ENCODE measurements at regions not wholly inside any gene's neighbourhood (a gene's known extent, or its start where the extent isn't known, plus 50 kb on each side); places are given as distances from the start of the nearest gene placed in this dataset.
A peak's percentile ranks its signal among the peaks of the same experiment; 100 is the strongest.

DNA sequence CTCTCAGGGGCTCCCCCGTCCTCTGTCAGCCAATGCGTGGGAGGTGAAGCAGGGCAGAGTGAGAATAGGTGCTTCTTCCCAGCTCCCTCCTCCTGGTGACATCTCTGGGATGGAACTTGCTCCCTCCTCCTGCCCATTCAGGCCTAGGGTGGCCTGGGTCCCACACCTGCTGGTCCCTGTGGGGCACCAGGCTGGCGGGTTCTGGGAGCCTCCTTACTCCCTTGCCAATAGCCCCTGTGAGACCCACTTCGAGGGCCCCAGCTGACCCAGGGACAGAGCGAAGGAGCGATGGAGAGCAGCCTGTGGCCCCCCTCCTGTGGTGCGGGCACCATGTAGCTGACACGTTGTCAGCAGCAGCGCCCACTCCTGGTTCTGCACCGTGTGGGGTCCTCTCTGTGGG lies 512.6 kb downstream of the GLRX3 start:
- H3K9me3 ChIP-seq = no peaks in the 10 kb centered on the region
- no peaks in the 10 kb centered on the region for H3K27me3 ChIP-seq
- no peaks in the 10 kb centered on the region for H3K36me3 ChIP-seq
- H3K4me1 ChIP-seq = no peaks in the 10 kb centered on the region
- no peak overlapping the region for H3K4me3 ChIP-seq
- H3K27ac ChIP-seq = no peak overlapping the region
- peak; percentile 6 to 11 for ATAC-seq (ENCODE audit: low FRiP score in 2 of 2)
- 83 to 89% methylated on average over 10 of the region's 10 CpGs for WGBS, 2 donors
- DNase-seq = no peak
- no peak for TF ChIP-seq EP300 (IDR thresholded peaks at IDR 0.05)
- no peak for TF ChIP-seq POLR2AphosphoS5 (IDR thresholded peaks at IDR 0.05)
- TF ChIP-seq, protein P1, sequence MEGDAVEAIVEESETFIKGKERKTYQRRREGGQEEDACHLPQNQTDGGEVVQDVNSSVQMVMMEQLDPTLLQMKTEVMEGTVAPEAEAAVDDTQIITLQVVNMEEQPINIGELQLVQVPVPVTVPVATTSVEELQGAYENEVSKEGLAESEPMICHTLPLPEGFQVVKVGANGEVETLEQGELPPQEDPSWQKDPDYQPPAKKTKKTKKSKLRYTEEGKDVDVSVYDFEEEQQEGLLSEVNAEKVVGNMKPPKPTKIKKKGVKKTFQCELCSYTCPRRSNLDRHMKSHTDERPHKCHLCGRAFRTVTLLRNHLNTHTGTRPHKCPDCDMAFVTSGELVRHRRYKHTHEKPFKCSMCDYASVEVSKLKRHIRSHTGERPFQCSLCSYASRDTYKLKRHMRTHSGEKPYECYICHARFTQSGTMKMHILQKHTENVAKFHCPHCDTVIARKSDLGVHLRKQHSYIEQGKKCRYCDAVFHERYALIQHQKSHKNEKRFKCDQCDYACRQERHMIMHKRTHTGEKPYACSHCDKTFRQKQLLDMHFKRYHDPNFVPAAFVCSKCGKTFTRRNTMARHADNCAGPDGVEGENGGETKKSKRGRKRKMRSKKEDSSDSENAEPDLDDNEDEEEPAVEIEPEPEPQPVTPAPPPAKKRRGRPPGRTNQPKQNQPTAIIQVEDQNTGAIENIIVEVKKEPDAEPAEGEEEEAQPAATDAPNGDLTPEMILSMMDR (IDR thresholded peaks at IDR 0.05) = no peak
- no peak for TF ChIP-seq POLR2A (IDR thresholded peaks at IDR 0.05)

DNA sequence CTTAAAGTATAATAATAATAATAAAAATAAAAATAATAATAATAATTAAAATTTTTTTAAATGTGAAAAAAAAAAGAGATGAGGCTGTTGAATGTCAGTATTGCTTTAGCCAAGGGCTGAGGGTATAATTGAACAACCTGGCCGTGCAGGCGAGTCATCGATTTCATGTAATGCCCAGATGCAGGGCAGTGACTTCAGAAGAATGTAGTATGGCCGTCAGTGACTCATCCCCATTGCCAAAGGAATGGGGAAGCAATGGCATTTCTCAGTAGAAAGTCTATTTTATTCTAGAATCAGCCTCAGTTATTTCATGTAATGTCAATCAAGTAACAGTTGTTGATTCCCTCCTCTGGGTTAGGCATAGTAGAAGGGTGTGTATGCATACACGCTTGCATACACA lies 516.4 kb downstream of the GLRX3 start:
- no peaks in the 10 kb centered on the region for H3K36me3 ChIP-seq
- 91 to 92% methylated on average over 5 of the region's 5 CpGs for WGBS, 2 donors
- no peak overlapping the region for H3K27ac ChIP-seq
- H3K4me1 ChIP-seq = no peaks in the 10 kb centered on the region
- H3K27me3 ChIP-seq = no peaks in the 10 kb centered on the region
- H3K9me3 ChIP-seq = no peaks in the 10 kb centered on the region
- DNase-seq (no peak), ATAC-seq (ENCODE audit: low FRiP score in 2 of 2) (no peak)
- no peak overlapping the region for H3K4me3 ChIP-seq
- no peak for TF ChIP-seq EP300 (IDR thresholded peaks at IDR 0.05)
- TF ChIP-seq POLR2AphosphoS5 (IDR thresholded peaks at IDR 0.05) = no peak
- TF ChIP-seq POLR2A (IDR thresholded peaks at IDR 0.05) = no peak
- TF ChIP-seq, protein P1 (IDR thresholded peaks at IDR 0.05) = no peak

DNA sequence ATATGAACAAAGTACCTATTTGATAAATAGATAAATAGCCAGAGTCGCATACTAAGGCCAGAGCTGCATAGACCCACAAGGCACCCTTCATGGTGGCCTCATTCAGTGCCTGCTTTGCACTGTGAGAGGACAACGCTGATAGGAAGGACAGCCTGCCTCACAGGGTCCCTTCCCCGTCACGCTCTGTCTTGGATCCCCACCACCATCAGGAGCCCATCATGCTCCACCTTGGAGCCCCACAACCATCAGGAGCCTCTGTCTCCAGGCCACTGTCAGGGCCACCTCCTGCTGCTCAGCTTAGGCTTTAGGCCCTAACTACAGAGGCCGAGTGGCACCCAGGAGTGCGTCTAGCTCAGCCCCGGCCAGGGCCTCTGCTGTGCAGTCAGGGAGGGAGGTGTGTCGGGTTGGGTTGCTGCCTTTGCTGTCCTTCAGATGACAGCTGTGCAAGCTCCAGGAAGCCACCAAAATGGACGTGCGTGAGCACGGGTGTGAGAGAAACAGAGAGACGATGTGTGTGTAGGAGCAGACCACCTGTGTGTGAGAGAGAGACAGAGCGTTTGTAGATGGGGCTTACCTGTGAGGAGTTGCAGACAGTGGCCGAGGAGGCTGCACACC lies 516.9 kb downstream of the GLRX3 start:
- DNase-seq (no peak), ATAC-seq (ENCODE audit: low FRiP score in 2 of 2) (no peak)
- WGBS, 2 donors = 92 to 94% methylated on average over 14 of the region's 14 CpGs
- no peaks in the 10 kb centered on the region for H3K27me3 ChIP-seq
- no peaks in the 10 kb centered on the region for H3K4me1 ChIP-seq
- no peak overlapping the region for H3K4me3 ChIP-seq
- TF ChIP-seq EP300 (IDR thresholded peaks at IDR 0.05) (no peak), POLR2AphosphoS5 (IDR thresholded peaks at IDR 0.05) (no peak), POLR2A (IDR thresholded peaks at IDR 0.05) (no peak)
- TF ChIP-seq, protein P1 (IDR thresholded peaks at IDR 0.05) = no peak
- H3K36me3 ChIP-seq = no peaks in the 10 kb centered on the region
- no peak overlapping the region for H3K27ac ChIP-seq
- no peaks in the 10 kb centered on the region for H3K9me3 ChIP-seq

DNA sequence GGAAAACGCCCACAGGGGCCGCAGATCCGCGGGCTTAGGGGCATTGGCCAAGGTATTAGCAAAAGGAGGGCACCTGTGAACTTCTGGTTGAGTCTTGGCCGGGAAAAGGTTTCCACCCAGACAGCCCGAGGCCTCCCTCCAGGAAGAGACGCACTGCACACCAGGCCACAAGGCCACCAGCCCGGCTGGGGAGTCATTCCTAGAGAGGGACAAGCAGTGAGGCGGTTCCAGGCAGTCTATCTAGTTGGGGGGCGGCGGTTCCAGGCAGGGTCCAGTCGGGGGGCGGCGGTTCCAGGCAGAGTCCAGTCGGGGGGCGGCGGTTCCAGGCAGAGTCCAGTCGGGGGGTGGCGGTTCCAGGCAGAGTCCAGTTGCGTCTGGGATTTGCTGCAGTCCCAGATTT lies 518.5 kb downstream of the GLRX3 start:
- WGBS, 2 donors = 82 to 91% methylated on average over 11 to 14 of the region's 20 CpGs
- Histone ChIP-seq H3K36me3 (no peaks in the 10 kb centered on the region), H3K27me3 (no peaks in the 10 kb centered on the region), H3K4me1 (no peaks in the 10 kb centered on the region), H3K9me3 (no peaks in the 10 kb centered on the region), H3K4me3 (no peak overlapping the region), H3K27ac (no peak overlapping the region)
- ATAC-seq (ENCODE audit: low FRiP score in 2 of 2) (no peak), DNase-seq (no peak)
- TF ChIP-seq, protein P1 (IDR thresholded peaks at IDR 0.05) = no peak
- TF ChIP-seq POLR2A (IDR thresholded peaks at IDR 0.05) (no peak), EP300 (IDR thresholded peaks at IDR 0.05) (no peak), POLR2AphosphoS5 (IDR thresholded peaks at IDR 0.05) (no peak)
